HUES48 (cell line): ENCODE measurements at regions not wholly inside any gene's neighbourhood (a gene's known extent, or its start where the extent isn't known, plus 50 kb on each side); places are given as distances from the start of the nearest gene placed in this dataset.
A peak's percentile ranks its signal among the peaks of the same experiment; 100 is the strongest.

Experiments
- H3K27ac ChIP-seq: one replicate; pipeline ENCODE4 v1.7.0; 2013; ENCODE audit warnings: low read depth, low read length, inconsistent platforms
- H3K27me3 ChIP-seq: 2 replicates; pipeline ENCODE4 v1.6.1; 2013; ENCODE audit warnings: mild to moderate bottlenecking, low read length; ENCODE audit not compliant: control insufficient read depth, insufficient read depth
- H3K36me3 ChIP-seq: 2 replicates; pipeline ENCODE4 v1.6.1; 2013; ENCODE audit warnings: low read length; ENCODE audit not compliant: control insufficient read depth, insufficient read depth
- H3K4me1 ChIP-seq: 2 replicates; pipeline ENCODE4 v1.6.1; 2013; ENCODE audit warnings: mild to moderate bottlenecking, low read length; ENCODE audit not compliant: control insufficient read depth, insufficient read depth
- H3K4me3 ChIP-seq: 2 replicates; pipeline ENCODE4 v1.5.1; 2013; ENCODE audit warnings: mild to moderate bottlenecking, low read depth, low read length
- H3K9ac ChIP-seq: 2 replicates; pipeline ENCODE4 v1.6.1; 2013; ENCODE audit warnings: mild to moderate bottlenecking, low read depth, low read length, moderate library complexity
- H3K9me3 ChIP-seq: 2 replicates; pipeline ENCODE4 v1.6.1; 2013; ENCODE audit warnings: low read length; ENCODE audit not compliant: control insufficient read depth, insufficient read depth

- Histone ChIP-seq H3K9me3 (no peaks in the 10 kb centered on the region), H3K27me3 (no peaks in the 10 kb centered on the region), H3K4me3 (no peak overlapping the region), H3K27ac (no peak overlapping the region), H3K4me1 (peaks cover 27% of the 10 kb centered on the region), H3K9ac (no peak overlapping the region), H3K36me3 (no peaks in the 10 kb centered on the region)
Measured at GRCh38 chr9:32300373-32300772, 84.1 kb upstream of the ACO1 start.

GRCh38 chr9:32304495-32304894 lies 79.9 kb upstream of the ACO1 start:
- H3K36me3 ChIP-seq, result no peaks in the 10 kb centered on the region
- no peak overlapping the region for H3K9ac ChIP-seq
- H3K27me3 ChIP-seq, result no peaks in the 10 kb centered on the region
- no peaks in the 10 kb centered on the region for H3K9me3 ChIP-seq
- peaks cover 37% of the 10 kb centered on the region for H3K4me1 ChIP-seq
- H3K27ac ChIP-seq, result no peak overlapping the region
- no peak overlapping the region for H3K4me3 ChIP-seq

GRCh38 chr9:32306006-32306405 lies 78.4 kb upstream of the ACO1 start:
- Histone ChIP-seq H3K27me3 (no peaks in the 10 kb centered on the region), H3K9ac (no peak overlapping the region), H3K4me1 (peaks cover 25% of the 10 kb centered on the region), H3K36me3 (no peaks in the 10 kb centered on the region), H3K27ac (peak overlapping the region; percentile 76), H3K9me3 (no peaks in the 10 kb centered on the region), H3K4me3 (no peak overlapping the region)

DNA sequence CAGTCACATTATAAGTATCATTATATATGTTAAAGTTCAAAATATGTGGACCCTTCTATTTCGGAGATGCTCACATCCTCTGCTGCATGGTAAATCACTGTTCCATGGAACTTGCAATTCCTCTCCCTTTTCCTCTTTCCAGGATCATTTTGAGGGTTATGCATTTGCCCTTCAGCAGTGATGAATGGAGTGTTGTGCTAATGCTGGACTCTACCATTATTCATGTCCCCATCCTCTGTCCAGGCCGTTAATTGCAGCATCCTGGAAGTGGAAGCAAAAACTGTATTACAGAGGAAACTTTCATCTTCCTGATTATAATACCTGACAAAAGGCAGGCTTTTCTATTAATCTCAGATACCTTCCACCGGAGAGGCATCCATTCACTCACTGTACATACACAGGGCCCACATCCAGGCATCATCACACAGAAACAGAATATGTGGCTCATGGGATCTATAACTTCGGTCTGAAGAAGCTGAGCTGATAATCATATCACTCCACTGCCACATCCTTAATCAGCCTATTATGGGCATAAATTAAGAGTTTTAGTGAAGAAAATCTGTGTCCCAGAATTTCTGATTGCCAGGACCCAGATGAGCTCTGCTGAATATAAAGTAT lies 65.0 kb upstream of the ACO1 start:
- H3K9me3 ChIP-seq, result no peaks in the 10 kb centered on the region; the same call in 1 of the 2 replicates
- no peaks in the 10 kb centered on the region for H3K36me3 ChIP-seq
- H3K27me3 ChIP-seq, result no peaks in the 10 kb centered on the region
- no peaks in the 10 kb centered on the region for H3K4me1 ChIP-seq
- no peak overlapping the region for H3K4me3 ChIP-seq
- H3K27ac ChIP-seq, result no peak overlapping the region
- no peak overlapping the region for H3K9ac ChIP-seq

- H3K9ac ChIP-seq, result no peak overlapping the region
- no peak overlapping the region for H3K4me3 ChIP-seq
- no peaks in the 10 kb centered on the region for H3K27me3 ChIP-seq
- no peaks in the 10 kb centered on the region for H3K4me1 ChIP-seq
- no peaks in the 10 kb centered on the region for H3K9me3 ChIP-seq
- H3K27ac ChIP-seq, result no peak overlapping the region
- no peaks in the 10 kb centered on the region for H3K36me3 ChIP-seq
Measured at GRCh38 chr9:32322622-32323021, 61.8 kb upstream of the ACO1 start.

GRCh38 chr9:32326146-32326545 lies 58.3 kb upstream of the ACO1 start:
- H3K27ac ChIP-seq, result no peak overlapping the region
- no peaks in the 10 kb centered on the region for H3K9me3 ChIP-seq
- no peaks in the 10 kb centered on the region for H3K36me3 ChIP-seq
- H3K27me3 ChIP-seq, result no peaks in the 10 kb centered on the region
- no peak overlapping the region for H3K9ac ChIP-seq
- no peak overlapping the region for H3K4me3 ChIP-seq
- H3K4me1 ChIP-seq, result no peaks in the 10 kb centered on the region

GRCh38 chr9:32331240-32331639 lies 53.2 kb upstream of the ACO1 start:
- no peaks in the 10 kb centered on the region for H3K9me3 ChIP-seq

GRCh38 chr9:32334112-32334511 lies 50.3 kb upstream of the ACO1 start:
- Histone ChIP-seq H3K36me3 (no peaks in the 10 kb centered on the region), H3K4me3 (no peak overlapping the region), H3K9me3 (no peaks in the 10 kb centered on the region), H3K27me3 (no peaks in the 10 kb centered on the region), H3K4me1 (0 out of 2 replicates have a peak, but pooled peaks cover 6% of the 10 kb centered on the region), H3K9ac (no peak overlapping the region), H3K27ac (no peak overlapping the region)

More at GRCh38 chr9:32331240-32331639, 53.2 kb upstream of the ACO1 start:
- H3K36me3 ChIP-seq, result no peaks in the 10 kb centered on the region
- H3K27ac ChIP-seq, result no peak overlapping the region
- H3K4me3 ChIP-seq, result no peak overlapping the region
- 0 out of 2 replicates have a peak, but pooled peaks cover 6% of the 10 kb centered on the region for H3K4me1 ChIP-seq
- no peak overlapping the region for H3K9ac ChIP-seq
- H3K27me3 ChIP-seq, result no peaks in the 10 kb centered on the region
